GM21526 (cell line): ENCODE measurements at regions not wholly inside any gene's neighbourhood (a gene's known extent, or its start where the extent isn't known, plus 50 kb on each side); places are given as distances from the start of the nearest gene placed in this dataset.

Experiments used
- ATAC-seq: cut with Tn5 transposase; IDR thresholded peaks from one replicate; pipeline ENCODE4 v1.9.1; 2021; ENCODE audit warnings: moderate library complexity; ENCODE audit not compliant: unreplicated experiment, low FRiP score

DNA sequence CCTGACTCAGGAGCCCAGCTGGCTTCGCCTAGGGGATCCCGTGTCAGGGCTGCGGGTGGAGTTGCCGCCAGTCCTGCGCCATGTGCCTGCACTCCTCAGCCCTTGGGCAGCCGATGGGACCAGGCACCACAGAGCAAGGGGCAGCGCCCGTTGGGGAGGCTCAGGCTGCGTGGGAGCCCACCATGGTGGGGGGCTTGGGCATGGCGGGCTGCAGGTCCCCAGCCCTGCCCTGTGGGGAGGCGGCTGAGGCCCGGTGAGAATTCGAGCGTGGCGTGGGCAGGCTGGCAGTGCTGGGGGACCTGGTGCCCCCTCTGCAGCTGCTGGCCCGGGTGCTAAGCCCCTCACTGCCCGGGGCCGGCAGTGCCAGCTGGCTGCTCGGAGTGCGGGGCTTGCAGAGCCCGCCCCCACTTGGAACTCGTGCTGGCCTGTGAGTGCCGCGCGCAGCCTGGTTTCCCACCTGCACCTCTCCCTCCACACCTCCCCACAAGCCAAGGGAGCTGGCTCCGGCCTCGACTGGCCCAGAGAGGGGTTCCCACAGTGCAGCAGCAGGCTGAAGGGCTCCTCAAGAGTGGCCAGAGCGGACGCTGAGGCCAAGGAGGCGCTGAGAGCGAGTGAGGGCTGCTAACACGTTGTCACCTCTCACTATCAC lies 135.1 kb upstream of the SEL1L start:
- ATAC-seq: no peak

DNA sequence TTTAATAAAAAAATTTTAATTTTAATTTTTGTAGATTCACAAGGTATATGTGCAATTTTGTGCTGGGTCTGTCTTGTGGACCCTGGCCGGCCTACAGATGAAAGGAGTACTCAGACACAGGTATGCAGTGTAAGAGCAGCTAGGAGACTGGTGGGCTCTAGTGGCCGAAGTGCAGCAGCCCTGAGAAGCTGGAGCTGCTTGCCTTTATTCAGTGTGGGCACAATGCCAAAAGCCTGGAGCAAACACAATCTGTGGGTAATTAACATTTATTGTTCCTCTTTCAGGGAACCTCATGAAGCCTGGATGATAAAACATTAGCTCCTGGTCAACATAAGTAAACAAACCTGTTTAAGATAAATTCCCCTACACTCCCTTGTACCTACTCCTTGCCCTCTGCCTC lies 135.7 kb upstream of the SEL1L start:
- ATAC-seq: no peak

DNA sequence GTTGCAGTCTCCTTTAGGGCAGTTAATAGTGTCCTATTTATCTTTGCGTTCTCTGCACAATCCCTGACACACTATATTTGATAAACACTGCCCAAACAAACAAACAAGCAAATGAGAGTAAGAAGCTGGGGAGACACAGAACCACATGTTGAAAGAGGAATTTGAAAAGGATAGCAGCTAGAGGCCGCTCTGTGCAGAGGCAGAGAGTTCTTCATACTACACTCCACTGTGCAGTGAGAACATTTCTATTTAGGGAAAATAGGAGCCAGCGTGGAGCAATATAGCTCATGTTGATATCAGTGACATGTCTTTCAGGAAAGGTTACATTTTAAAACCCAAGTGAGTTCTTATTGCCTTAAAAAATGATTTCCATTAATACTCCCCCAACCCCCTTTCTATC lies 140.3 kb upstream of the SEL1L start:
- ATAC-seq: no peak

DNA sequence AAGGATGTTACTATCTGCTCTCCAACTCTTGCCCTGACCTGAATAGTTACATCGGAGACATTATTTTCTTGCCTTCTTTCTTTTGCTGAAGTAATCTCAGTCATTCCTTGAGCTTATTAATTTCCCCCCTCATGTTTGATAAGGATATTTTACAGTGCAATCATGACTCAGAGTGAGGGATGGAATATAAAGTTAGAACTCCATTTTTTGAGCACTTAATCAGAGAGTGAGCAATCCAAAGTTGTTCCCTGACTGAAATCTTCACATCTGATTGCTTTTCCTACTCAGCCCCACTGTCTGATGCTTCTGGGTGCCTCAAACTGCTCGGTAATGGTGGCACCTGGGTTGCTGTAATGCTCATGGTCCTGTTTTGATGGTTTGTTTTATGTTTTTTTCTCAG lies 142.7 kb upstream of the SEL1L start:
- no peak for ATAC-seq

DNA sequence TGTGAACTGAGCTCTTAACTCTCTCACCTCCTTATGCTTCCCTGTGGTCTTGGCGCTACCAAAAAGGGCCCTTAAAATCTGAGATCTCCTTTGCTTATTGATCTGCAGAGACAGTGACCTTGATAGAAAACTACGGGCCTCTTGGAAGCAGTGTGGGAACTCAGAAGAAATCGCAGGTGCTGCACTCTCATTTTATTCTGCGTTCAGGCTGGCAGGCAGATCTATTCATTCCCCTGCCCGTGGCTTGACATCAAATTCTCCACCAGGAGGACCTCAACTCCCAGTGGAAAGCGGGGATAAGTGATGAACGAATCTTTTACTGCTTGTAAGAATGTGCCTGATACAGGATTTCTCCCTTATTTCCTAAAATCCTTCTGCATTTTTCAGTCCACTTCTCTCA lies 143.2 kb upstream of the SEL1L start:
- no peak for ATAC-seq

DNA sequence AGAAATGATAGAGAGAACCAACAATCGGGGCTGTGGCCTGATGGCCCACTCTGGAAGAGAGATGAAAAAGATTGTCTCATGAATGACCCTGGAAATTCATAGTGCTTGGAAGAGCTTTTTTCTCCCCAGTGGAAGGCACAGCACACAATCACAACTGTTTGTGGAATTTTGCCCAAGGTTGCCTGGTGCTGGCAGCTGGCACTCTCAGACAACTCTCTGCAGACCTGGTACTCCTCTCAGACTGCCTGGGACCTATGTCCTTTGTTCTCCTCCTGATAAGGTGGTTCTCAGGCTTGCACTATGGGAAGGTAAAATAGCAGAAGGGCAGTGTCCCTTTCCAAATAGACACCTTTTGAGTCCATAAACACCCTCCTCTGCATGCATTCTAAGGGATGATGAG lies 144.1 kb upstream of the SEL1L start:
- no peak for ATAC-seq

DNA sequence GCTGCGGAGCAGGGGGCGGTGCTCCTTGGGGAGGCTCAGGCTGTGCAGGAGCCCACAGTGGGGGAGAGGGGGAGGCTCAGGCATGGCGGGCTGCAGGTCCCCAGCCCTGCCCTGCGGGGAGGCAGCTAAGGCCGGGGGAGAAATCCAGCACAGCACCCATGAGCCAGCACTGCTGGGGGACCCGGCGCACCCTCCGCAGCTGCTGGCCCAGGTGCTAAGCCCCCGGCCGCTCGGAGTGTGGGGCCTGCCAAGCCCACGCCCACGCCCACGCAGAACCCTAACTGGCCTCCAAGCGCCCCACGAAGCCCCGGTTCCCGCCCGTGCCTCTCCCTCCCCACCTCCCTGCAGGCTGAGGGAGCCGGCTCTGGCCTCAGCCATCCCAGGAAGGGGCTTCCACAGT lies 145.6 kb upstream of the SEL1L start:
- ATAC-seq: no peak

DNA sequence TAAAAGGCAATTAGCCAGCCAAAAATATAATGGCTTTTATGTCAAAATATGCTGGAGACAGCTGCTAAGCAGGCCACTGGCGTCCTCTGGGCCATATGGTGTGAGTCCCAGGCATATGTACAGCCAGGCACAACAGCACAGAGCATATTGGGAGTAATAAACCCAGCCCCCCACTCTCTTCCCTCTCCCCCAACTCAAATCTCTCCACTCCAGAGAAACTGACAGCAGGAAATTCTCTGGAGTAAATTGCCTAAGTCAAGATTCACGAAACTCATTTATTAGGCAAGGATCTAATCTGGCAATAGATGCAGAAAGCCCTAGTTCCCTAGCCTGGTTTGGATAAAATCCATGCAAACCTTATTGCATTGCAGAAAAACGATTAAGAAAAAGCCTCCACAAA lies 147.9 kb upstream of the SEL1L start:
- no peak for ATAC-seq

DNA sequence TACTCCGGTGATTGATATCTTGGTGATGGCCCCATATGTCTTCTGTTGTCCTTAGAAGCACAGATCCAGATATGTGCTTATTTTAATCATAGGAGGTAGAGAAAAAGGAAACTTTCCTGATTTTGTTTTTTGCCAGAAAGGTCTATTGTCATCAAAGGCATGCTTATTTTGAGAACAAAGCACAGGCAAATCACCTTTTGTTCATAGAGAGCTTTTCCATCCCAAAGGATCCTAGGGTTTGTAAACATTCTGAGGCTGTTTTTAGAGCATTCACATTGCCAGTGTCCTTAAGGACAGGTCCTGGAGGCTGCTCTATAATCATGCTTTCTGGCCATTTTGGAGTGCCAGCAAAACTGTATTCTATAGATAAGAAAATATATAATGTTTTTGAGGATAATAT lies 148.5 kb upstream of the SEL1L start:
- ATAC-seq: no peak

DNA sequence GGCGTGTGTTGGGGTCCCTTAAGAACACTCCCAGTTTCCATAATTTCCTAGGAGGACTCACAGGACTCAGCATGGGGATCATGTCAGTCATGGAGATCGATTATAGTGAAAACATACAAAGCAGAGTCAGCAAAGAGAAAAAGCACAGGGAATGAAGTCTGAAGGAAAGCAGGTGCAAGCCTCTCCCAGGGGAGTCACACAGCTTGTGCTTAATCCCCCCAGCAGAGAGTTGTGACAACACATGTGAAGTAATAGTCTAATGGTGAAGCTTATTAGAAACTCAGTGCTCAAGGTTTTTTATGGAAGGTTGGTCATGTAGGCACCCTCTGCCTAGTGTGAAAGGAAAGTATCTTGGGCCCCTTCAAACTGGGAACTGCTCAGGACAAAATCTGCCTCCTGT lies 149.0 kb upstream of the SEL1L start:
- ATAC-seq: no peak

DNA sequence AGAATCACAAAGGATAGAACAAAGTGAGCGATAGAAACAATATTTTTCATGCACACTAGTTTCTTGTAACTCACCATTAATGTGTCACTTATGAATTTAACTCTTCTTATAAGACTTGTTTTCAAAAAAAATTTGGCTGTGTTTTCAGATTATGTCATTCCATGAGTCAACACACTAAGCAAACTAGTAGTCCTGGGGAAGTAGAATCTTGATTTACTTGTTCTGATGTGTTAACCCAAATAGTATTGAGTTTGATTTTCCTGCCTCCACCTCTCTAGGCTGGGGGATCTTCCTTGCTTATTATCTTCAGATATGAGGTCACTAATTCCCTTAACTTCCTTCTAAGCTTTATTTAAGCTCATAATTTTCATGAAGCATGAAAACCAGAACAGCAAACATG lies 151.0 kb upstream of the SEL1L start:
- ATAC-seq: no peak

DNA sequence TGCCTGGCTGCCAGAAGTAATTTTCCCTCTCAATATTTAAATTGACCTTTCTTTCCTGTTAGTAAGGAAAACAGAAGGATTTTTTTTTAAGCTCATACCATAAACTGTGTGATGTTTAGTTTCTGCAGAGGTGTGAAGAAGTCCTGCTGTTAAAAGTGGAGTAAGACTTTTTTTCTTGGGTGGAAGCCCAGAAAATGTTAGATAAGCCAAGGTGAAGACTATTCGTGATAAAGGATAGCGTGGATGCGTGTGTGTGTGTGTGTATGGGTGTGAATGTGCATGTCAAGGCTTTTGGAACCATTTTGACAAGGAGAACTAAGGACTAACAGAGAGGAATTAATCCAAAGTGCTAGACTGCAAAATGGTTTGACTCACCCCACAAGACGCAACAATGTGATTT lies 152.9 kb upstream of the SEL1L start:
- ATAC-seq: no peak

DNA sequence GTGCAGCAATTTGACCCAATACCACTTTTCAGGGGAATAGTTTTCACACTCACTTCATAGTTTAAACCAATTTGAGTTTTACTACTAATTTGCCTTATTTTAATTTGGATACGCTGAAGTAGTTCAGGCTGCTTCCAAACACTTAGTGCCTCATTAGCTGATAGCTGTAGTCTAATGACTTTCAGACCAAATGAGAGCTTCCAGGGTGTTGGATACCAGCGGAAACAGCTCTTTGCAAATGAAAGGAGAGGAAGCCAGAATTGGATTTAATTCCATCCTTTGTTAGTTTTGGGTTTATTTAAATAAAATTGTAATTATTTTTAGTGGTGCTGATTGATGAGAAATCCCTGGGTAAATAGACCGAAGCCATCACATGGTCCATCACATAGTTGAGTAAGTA lies 158.3 kb upstream of the SEL1L start:
- no peak for ATAC-seq

DNA sequence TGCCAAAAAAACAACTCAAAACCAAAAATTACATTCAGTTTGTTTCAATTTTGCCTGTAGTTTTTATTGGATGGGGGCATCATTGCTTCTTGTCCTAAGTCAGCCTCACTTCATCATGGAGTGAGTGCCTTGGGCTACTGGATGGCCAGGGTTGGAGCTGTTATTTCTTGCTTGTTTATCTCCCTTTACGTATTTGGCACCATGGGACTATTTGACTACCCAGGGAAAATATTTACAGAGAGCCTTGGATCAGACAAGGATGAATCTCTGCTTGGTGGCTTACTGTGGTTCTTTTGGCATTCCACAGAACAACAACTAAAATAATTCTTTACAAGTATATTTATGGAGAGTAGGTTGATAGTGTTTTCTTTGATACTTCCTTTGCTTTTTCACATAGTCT lies 160.8 kb upstream of the SEL1L start:
- ATAC-seq: no peak

DNA sequence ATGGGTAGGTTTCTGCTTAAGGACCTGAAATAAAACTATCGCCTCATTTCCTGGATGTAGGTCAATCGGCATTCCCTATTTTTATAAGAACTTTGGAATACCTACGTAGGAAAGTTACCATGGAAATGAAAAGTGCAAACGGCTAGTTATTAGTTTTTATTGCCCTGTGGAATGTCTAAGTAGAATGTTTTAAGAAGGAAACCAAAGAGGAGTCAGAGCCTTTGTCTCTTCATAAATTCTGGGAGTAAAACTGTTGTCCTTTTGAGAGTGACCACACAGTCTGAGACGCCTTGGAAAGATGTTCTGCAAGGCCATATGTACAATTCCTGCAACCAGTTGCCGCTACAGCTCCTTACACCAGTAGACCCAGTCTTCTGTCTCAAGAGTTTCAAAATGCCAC lies 176.0 kb upstream of the SEL1L start:
- ATAC-seq: no peak

DNA sequence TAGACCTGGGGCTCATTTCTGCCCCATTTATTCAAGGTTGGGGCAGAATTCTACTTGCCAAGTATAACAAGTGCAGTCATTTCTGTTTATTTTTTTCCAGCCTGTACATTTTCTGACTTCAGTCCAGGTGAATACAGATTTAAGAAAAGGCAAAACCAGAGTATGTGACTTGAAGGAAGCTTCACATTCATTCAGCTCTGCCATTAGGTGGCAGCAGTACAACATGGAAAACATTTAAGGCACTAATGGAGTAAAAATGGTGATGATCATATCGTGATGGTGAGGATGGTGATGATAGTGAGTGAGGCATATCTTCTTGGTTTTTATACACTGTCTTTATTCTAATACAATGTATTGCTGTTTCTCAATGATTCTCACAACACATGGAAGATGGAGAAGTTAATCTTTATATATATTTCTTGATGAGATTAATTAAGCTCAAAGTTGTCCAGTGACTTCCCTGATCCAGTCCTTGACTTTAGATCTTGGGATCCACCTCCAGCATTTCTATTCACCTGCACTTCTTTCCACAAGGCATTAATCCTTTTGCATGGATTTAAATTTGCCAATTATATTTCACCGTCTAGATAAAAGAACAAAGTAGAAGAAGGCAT lies 176.7 kb upstream of the SEL1L start:
- ATAC-seq: no peak

DNA sequence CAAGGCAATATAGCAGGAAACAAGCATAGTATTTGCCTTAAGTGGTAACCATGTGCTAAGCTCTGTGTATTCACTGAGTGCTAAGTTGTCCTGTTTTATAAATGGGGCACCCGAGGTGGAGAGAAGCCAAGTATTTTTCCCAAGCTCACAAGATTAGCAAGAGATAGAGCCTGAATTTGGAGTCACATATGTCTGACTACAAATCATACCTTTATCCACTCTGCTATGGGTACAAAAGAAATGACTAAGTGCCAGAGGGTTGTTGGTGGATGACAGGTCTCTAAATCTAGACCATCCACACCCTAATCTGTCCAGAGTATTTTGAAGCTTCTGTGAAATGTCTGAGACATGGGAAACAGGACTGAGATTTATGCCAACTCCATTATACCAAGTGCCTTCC lies 182.1 kb upstream of the SEL1L start:
- ATAC-seq: no peak

DNA sequence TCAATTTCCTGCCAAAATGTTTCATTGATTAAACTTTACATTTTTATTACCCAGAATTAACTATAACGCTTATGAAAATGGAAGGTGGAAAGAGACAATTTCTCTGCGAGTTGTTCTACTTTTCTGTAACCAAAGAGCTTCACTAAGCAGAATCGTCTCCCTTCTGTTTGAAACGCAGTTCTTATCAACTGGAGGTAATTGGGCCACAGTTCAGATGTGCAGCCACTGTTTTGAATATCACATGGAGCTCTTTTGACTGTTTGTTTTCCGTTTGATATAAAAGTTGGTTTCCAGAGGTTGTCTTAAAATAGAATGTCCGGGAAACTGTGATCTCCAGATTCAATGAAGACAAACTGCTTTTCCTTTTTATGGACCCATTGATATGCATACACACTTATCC lies 183.3 kb upstream of the SEL1L start:
- ATAC-seq: no peak

DNA sequence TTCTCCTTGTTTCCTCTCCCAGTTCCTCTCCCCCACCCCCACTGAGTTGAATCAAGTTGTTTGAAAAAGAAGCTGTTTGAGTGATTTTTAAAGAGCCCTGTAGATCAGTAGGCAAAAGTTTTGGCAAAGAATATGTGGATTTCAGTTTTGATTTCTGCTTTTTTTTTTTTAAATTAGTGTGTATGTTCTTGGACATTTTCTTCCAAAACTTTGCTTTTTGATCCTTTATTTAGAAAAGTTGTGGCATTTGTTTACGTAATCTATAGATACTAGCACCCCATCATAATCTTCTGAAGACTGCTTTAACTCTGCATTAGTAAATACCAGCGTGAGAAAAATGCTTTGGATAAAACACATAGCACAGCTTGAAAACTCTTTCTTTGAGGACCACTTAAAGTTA lies 190.3 kb upstream of the SEL1L start:
- ATAC-seq: no peak

DNA sequence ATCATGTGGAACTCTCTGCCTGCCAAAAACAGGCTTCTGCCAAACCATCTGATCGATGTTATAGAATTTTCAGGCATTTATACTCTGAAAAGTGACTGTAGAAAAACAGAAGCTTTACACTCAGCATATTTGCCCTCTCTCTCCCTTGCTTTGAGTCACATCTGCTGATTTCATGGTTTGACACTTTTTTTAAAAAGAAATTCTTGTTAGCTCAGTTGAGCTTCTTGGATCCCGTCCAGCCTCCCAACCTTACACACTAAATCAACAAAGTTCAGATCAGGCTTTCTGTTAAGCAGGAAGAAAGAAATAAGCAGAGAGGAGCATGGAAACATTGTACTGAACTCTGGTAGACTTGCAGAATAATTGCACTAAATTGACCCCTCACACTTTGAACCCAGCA lies 193.6 kb upstream of the SEL1L start:
- no peak for ATAC-seq

DNA sequence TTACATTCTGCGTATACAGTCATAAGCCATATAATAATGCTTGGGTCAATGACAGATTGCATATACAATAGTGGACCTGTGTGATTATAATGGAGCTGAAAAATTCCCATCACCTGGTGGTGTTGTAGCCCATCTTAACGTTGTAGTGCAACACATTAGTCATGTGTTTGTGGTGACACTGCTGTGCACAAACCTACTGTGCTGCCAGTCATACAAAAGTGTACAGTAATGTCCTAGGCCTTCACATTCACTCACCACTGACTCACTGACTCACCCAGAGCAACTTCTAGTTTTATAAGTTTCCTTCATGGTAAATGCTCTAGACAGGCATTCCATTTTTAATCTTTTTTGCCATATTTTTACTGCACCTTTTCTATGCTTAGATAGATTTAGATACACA lies 194.8 kb upstream of the SEL1L start:
- no peak for ATAC-seq

DNA sequence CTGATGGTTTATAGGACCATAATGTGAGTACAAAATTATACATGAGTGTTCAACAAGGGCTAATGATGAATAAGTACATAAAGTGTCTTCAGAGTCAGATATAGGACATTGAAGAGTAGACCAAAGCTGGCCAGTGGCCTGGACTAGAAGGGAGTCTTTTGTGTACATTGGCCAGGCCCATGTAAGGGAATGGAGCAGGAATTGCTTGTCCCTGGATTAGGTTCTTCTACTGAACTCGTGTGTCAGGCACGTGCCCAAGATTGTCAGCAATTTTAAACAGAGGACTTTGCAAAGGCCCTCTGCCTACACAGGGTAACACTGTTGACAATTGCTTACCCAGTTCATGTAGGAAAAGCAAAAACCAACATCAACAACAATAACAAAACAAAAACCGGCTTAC lies 196.0 kb upstream of the SEL1L start:
- ATAC-seq: no peak

DNA sequence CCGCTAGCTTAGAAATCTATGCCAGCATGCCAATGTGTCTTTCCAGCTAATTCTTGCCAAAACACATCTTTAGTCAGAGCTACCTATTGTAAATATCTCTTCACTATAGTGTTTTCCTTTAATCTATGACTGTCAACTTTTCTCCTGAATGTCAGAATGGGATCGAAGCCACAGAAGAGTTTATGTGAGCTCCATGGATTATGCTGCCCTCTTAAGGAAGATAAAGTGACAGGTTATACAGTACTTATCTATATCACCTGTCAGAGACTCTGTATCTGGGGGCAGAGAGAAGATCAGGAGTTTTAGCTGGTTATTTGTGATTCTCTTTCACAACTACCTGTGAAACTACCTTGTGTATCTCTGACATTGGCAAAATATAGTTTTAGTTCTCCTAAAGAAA lies 204.3 kb upstream of the SEL1L start:
- ATAC-seq: no peak
